Breast epithelium (tissue), 3 donors: ENCODE measurements at regions not wholly inside any gene's neighbourhood (a gene's known extent, or its start where the extent isn't known, plus 50 kb on each side); places are given as distances from the start of the nearest gene placed in this dataset.

Experiments
- CTCF ChIP-seq, 3 donors: fragments of 450-650 bp; IDR thresholded peaks; one replicate each; pipeline ENCODE4 v1.5.1; 2016 to 2017; ENCODE audit warnings: antibody characterized with exemption in 3 of 3, mild to moderate bottlenecking in 3 of 3, moderate library complexity in 3 of 3
- POLR2AphosphoS5 ChIP-seq, 3 donors: sonication (generic); formaldehyde crosslinking; IDR thresholded peaks; one replicate each; pipeline ENCODE4 v1.6.1; 2017; ENCODE audit warnings: antibody characterized with exemption in 3 of 3

GRCh38 chr15:31446546-31446945 lies 119.9 kb downstream of the KLF13 start:
- TF ChIP-seq CTCF (IDR thresholded peaks at IDR 0.05) (no peak), POLR2AphosphoS5 (IDR thresholded peaks at IDR 0.05) (no peak)
